Spleen (tissue), 11 donors: ENCODE measurements at regions not wholly inside any gene's neighbourhood (a gene's known extent, or its start where the extent isn't known, plus 50 kb on each side); places are given as distances from the start of the nearest gene placed in this dataset.

Experiments
- DNase-seq: peaks from one replicate; pipeline ENCODE4 v3.0.0-alpha.2; 2020
- H3K27ac ChIP-seq, 8 donors: fragments of 200-600 bp; sonication (generic) in 7 of 8; 1 replicate in 4 of 8; 2 replicates in 4 of 8; pipeline versions ENCODE4 v1.5.0 to v1.8.0; 2016 to 2021; ENCODE audit warnings: inconsistent platforms in 4 of 8, mild to moderate bottlenecking in 4 of 8, moderate library complexity in 1 of 8
- H3K27me3 ChIP-seq, 7 donors: fragments of 200-600 bp; sonication (generic) in 6 of 7; replicated peaks in 1 of 7; 1 replicate in 4 of 7; 2 replicates in 3 of 7; pipeline versions ENCODE4 v1.5.0 to v1.8.0; 2016 to 2021; ENCODE audit warnings: inconsistent platforms in 3 of 7, mild to moderate bottlenecking in 1 of 7
- H3K36me3 ChIP-seq, 6 donors: fragments of 200-600 bp; sonication (generic) in 5 of 6; 1 replicate in 4 of 6; 2 replicates in 2 of 6; pipeline versions ENCODE4 v1.5.0 to v1.8.0; 2016 to 2021; ENCODE audit warnings: inconsistent platforms in 2 of 6
- H3K4me1 ChIP-seq, 6 donors: fragments of 200-600 bp; sonication (generic) in 5 of 6; 1 replicate in 3 of 6; 2 replicates in 3 of 6; pipeline versions ENCODE4 v1.5.0 to v1.8.0; 2016 to 2021; ENCODE audit warnings: inconsistent platforms in 3 of 6
- H3K4me3 ChIP-seq, 8 donors: fragments of 200-600 bp; sonication (generic) in 7 of 8; 1 replicate in 4 of 8; 2 replicates in 4 of 8; pipeline versions ENCODE4 v1.5.0 to v1.8.0; 2016 to 2021; ENCODE audit warnings: inconsistent platforms in 4 of 8, mild to moderate bottlenecking in 4 of 8, moderate library complexity in 2 of 8
- H3K9me3 ChIP-seq, 8 donors: fragments of 200-600 bp; sonication (generic) in 7 of 8; 1 replicate in 4 of 8; 2 replicates in 4 of 8; pipeline versions ENCODE4 v1.5.0 to v1.8.0; 2016 to 2021; ENCODE audit warnings: inconsistent platforms in 4 of 8
- CTCF ChIP-seq, 11 experiments: fragments of 200-600 bp in 7 of 11; fragments of 450-650 bp in 4 of 11; sonication (generic) in 4 of 11; IDR thresholded peaks in 8 of 11; conservative IDR thresholded peaks in 3 of 11; 1 replicate in 7 of 11; 2 replicates in 4 of 11; pipeline versions ENCODE4 v1.4.0 to v1.8.0; 2016 to 2021; ENCODE audit warnings: antibody characterized with exemption in 11 of 11, inconsistent platforms in 4 of 11, mild to moderate bottlenecking in 1 of 11
- POLR2A ChIP-seq, 3 donors: fragments of 450-650 bp; IDR thresholded peaks; one replicate each; pipeline ENCODE4 v1.5.1; 2017; ENCODE audit warnings: antibody characterized with exemption in 3 of 3, mild to moderate bottlenecking in 1 of 3
- POLR2AphosphoS5 ChIP-seq, 3 donors: sonication (generic); formaldehyde crosslinking; IDR thresholded peaks; one replicate each; pipeline ENCODE4 v1.5.1; 2017; ENCODE audit warnings: antibody characterized with exemption in 3 of 3
- WGBS, 5 donors: extraction: QIAGEN DNeasy Blood & Tissue Kit in 3 of 5; methylation state at CpG; one replicate each; pipeline versions ENCODE4 v1.1.5 to v1.1.7; 2013 to 2018; 5-methylcytosine and 5-hydroxymethylcytosine counted together
- intact Hi-C: fragments of 100-400 bp; cut with DNase I; formaldehyde crosslinking; loops from one replicate; pipeline ENCODE4 v1.15.0; 2023; ENCODE audit warnings: low total_unique reads
- donor health status: healthy with polysubstance abuse.
- donor health status: DM: no; HTN: no; CAD: no; lungs with moderate emphysema.
- donor health status: DM: no; HTN: no; CAD: no.
- donor health status: Bipolar disorder and iron deficiency.
- donor health status: healthy.
- donor health status: DM: no; HTN: no; CAD: no.
- donor health status: DM: yes; HTN: yes; CAD: no.

GRCh38 chr15:53401503-53401902, 358.0 kb downstream of the WDR72 start:
- Histone ChIP-seq H3K4me1 (no peaks in the 10 kb centered on the region), H3K36me3 (no peaks in the 10 kb centered on the region), H3K9me3 (no peaks in the 10 kb centered on the region), H3K27me3 (no peaks in the 10 kb centered on the region), H3K27ac (no peak overlapping the region), H3K4me3 (no peak overlapping the region)
- intact Hi-C loops: no loop called here
- no peak for DNase-seq
- 83 to 98% (median 93%) methylated on average over 2 of the region's 2 CpGs for WGBS, 5 donors
- TF ChIP-seq POLR2AphosphoS5 (IDR thresholded peaks at IDR 0.05) (no peak), CTCF (IDR thresholded peaks at IDR 0.05 in 8 of 11, conservative IDR thresholded peaks at IDR 0.05 in 3 of 11) (no peak), POLR2A (IDR thresholded peaks at IDR 0.05) (no peak)

- no peaks in the 10 kb centered on the region for H3K9me3 ChIP-seq
- no peaks in the 10 kb centered on the region for H3K27me3 ChIP-seq
- no peak overlapping the region for H3K27ac ChIP-seq
- 74 to 91% (median 84%) methylated on average over 5 of the region's 5 CpGs for WGBS, 5 donors
- intact Hi-C loops: no loop called here
- H3K4me1 ChIP-seq: no peaks in the 10 kb centered on the region
- H3K36me3 ChIP-seq: no peaks in the 10 kb centered on the region
- no peak for DNase-seq
- TF ChIP-seq CTCF (IDR thresholded peaks at IDR 0.05 in 8 of 11, conservative IDR thresholded peaks at IDR 0.05 in 3 of 11): no peak
- TF ChIP-seq POLR2AphosphoS5 (IDR thresholded peaks at IDR 0.05): no peak
- no peak for TF ChIP-seq POLR2A (IDR thresholded peaks at IDR 0.05)
- no peak overlapping the region for H3K4me3 ChIP-seq
Observed at GRCh38 chr15:53400986-53401385, 358.5 kb downstream of the WDR72 start.

- intact Hi-C loops: no loop called here
- Histone ChIP-seq H3K4me3 (no peak overlapping the region), H3K9me3 (no peaks in the 10 kb centered on the region), H3K27ac (no peak overlapping the region), H3K4me1 (no peaks in the 10 kb centered on the region), H3K36me3 (no peaks in the 10 kb centered on the region), H3K27me3 (no peaks in the 10 kb centered on the region)
- no peak for TF ChIP-seq CTCF (IDR thresholded peaks at IDR 0.05 in 8 of 11, conservative IDR thresholded peaks at IDR 0.05 in 3 of 11)
- no peak for TF ChIP-seq POLR2A (IDR thresholded peaks at IDR 0.05)
- TF ChIP-seq POLR2AphosphoS5 (IDR thresholded peaks at IDR 0.05): no peak
- no peak for DNase-seq
- WGBS, 5 donors: 63 to 73% (median 68%) methylated on average over 3 of the region's 3 CpGs
Observed at GRCh38 chr15:53397041-53397616, 362.3 kb downstream of the WDR72 start.

- intact Hi-C loops: no loop called here
- Histone ChIP-seq H3K27ac (no peak overlapping the region), H3K36me3 (no peaks in the 10 kb centered on the region), H3K9me3 (no peaks in the 10 kb centered on the region), H3K27me3 (no peaks in the 10 kb centered on the region), H3K4me1 (no peaks in the 10 kb centered on the region), H3K4me3 (no peak overlapping the region)
- TF ChIP-seq CTCF (IDR thresholded peaks at IDR 0.05 in 8 of 11, conservative IDR thresholded peaks at IDR 0.05 in 3 of 11) (no peak), POLR2AphosphoS5 (IDR thresholded peaks at IDR 0.05) (no peak), POLR2A (IDR thresholded peaks at IDR 0.05) (no peak)
- DNase-seq: no peak
- 74 to 81% (median 79%) methylated on average over 2 of the region's 2 CpGs for WGBS, 5 donors
Observed at GRCh38 chr15:53395871-53396270, 363.6 kb downstream of the WDR72 start.
